GM12891 (cell line): ENCODE measurements at regions not wholly inside any gene's neighbourhood (a gene's known extent, or its start where the extent isn't known, plus 50 kb on each side); places are given as distances from the start of the nearest gene placed in this dataset.

ENCODE experiments used
- PAX5 ChIP-seq: IDR thresholded peaks from 2 replicates; pipeline ENCODE4 v1.6.1; 2011; ENCODE audit warnings: low read length, moderate library complexity, mild to moderate bottlenecking; ENCODE audit not compliant: insufficient read depth, severe bottlenecking
- POLR2A ChIP-seq: IDR thresholded peaks from 2 replicates; pipeline ENCODE4 v1.6.1; 2011; ENCODE audit warnings: low read depth, low read length, control low read depth
- POLR2AphosphoS5 ChIP-seq: IDR thresholded peaks from 2 replicates; pipeline ENCODE4 v1.6.1; 2011; ENCODE audit warnings: low read depth, low read length, control low read depth
- SPI1 ChIP-seq: IDR thresholded peaks from 2 replicates; pipeline ENCODE4 v1.6.1; 2011; ENCODE audit warnings: low read depth, low read length, control low read depth
- TAF1 ChIP-seq: IDR thresholded peaks from 2 replicates; pipeline ENCODE4 v1.6.1; 2011; ENCODE audit warnings: low read depth, low read length, control low read depth

- TF ChIP-seq POLR2A (no peak), POLR2AphosphoS5 (no peak), TAF1 (no peak), PAX5 (no peak), SPI1 (no peak)
These were observed 123.4 kb downstream of the NUFIP1 start for GRCh38 chr13:44865722-44866410.
